DMS153 treated with DMSO at 0.1 percent for 48 hours (cell line): ENCODE measurements at regions not wholly inside any gene's neighbourhood (a gene's known extent, or its start where the extent isn't known, plus 50 kb on each side); places are given as distances from the start of the nearest gene placed in this dataset.

Experiments used
- DNase-seq: peaks from one replicate; lab custom pipeline; 2025; ENCODE audit not compliant: unreplicated experiment; lab: John Stamatoyannopoulos, UW

- no peak for DNase-seq
These were observed 122.7 kb upstream of the HS3ST5 start for GRCh38 chr6:114465511-114465910.

GRCh38 chr6:114453737-114454276 is 111.0 kb upstream of the HS3ST5 start:
- no peak for DNase-seq

- no peak for DNase-seq
These were observed 110.1 kb upstream of the HS3ST5 start for GRCh38 chr6:114452785-114453401.

GRCh38 chr6:114450631-114451030 is 107.8 kb upstream of the HS3ST5 start:
- DNase-seq = no peak

- no peak for DNase-seq
These were observed 106.8 kb upstream of the HS3ST5 start for GRCh38 chr6:114449659-114450058.

- no peak for DNase-seq
These were observed 103.5 kb upstream of the HS3ST5 start for GRCh38 chr6:114446342-114446741.

GRCh38 chr6:114445846-114446245 is 103.0 kb upstream of the HS3ST5 start:
- DNase-seq = peak; percentile 11

- DNase-seq = no peak
These were observed 96.6 kb upstream of the HS3ST5 start for GRCh38 chr6:114439411-114439810.

- no peak for DNase-seq
These were observed 94.4 kb upstream of the HS3ST5 start for GRCh38 chr6:114437235-114437634.

GRCh38 chr6:114436691-114437090 is 93.9 kb upstream of the HS3ST5 start:
- DNase-seq = no peak

GRCh38 chr6:114435985-114436384 is 93.2 kb upstream of the HS3ST5 start:
- no peak for DNase-seq

GRCh38 chr6:114432400-114432799 is 89.6 kb upstream of the HS3ST5 start:
- no peak for DNase-seq

- DNase-seq = no peak
These were observed 88.8 kb upstream of the HS3ST5 start for GRCh38 chr6:114431641-114432040.

- DNase-seq = no peak
These were observed 87.8 kb upstream of the HS3ST5 start for GRCh38 chr6:114430534-114431124.

- no peak for DNase-seq
These were observed 85.5 kb upstream of the HS3ST5 start for GRCh38 chr6:114428341-114428740.

- no peak for DNase-seq
These were observed 78.4 kb upstream of the HS3ST5 start for GRCh38 chr6:114421199-114421598.

GRCh38 chr6:114419175-114419574 is 76.4 kb upstream of the HS3ST5 start:
- DNase-seq = no peak

- DNase-seq = no peak
These were observed 75.6 kb upstream of the HS3ST5 start for GRCh38 chr6:114418304-114418972.

GRCh38 chr6:114407426-114408035 is 64.7 kb upstream of the HS3ST5 start:
- no peak for DNase-seq

- no peak for DNase-seq
These were observed 61.6 kb upstream of the HS3ST5 start for GRCh38 chr6:114404339-114404955.

GRCh38 chr6:114403858-114404257 is 61.0 kb upstream of the HS3ST5 start:
- no peak for DNase-seq
